ENCODE measurements at regions not wholly inside any gene's neighbourhood (a gene's known extent, or its start where the extent isn't known, plus 50 kb on each side); places are given as distances from the start of the nearest gene placed in this dataset.

DNA sequence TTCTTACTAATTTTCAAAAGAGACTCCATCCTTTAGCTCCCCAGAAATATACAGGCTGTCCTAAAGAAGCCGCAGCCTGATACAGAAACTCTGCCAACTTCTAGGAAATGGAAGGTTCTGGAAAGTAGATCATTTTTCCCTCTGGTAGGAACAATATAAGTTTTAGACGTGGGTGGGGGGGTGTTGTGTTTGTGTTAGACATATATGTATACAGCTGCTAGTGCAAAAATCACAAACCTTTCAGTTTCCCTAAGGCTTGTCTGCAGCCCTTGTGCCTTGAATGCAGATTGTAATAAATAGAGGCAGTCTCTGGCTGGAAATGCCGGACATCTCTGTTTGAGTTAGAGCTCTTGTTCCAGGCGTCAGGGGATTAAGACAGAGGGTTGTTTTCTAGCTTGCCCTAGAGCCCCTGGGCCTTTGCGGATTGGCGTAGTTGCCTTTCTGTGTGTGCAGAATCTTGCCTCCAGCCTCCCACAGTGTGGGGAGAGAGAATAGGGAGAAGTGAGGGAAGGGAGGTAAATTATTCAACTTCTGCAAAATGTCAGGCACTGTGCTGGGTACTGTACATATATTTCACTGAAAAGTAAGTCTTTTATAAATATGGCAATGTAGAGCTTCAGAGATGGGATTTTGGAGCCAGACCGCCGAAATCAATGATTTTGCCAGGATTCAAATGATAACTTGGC lies 269.7 kb downstream of the PRL start:
- no peak for DNase-seq (ENCODE audit: low spot score)

DNA sequence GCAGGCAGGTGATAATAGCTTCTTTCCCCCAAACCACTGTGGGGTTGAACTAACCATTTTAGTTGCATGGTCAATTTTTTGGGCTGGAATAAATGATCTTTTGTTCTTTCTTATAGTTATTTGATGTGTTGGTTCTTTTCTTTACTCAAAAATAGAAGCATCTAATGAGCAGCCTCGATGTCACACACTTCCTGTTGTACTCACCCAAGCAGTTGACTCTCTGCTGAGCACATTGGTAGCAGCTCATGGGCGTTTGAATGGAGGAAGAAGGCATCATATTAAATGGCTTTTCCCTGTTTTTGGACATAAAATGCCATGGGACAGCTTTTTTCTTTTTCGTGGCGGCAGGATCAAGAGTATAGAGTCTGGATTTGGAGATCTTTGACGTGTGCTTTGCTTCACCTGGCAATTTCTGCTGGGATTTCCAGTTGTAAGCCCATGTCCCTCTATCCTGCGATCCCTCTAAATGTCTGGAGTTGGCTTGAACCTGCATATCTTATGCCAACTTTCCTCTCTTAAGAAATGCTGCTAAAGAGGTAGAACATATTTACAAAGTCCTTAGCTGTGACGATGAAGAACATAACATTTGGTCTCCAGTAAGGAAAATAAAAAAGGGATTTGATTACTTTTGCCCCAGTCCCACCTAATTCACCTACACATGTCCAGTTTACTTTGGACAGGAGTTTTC lies 268.3 kb downstream of the PRL start:
- no peak for DNase-seq (ENCODE audit: low spot score)

DNA sequence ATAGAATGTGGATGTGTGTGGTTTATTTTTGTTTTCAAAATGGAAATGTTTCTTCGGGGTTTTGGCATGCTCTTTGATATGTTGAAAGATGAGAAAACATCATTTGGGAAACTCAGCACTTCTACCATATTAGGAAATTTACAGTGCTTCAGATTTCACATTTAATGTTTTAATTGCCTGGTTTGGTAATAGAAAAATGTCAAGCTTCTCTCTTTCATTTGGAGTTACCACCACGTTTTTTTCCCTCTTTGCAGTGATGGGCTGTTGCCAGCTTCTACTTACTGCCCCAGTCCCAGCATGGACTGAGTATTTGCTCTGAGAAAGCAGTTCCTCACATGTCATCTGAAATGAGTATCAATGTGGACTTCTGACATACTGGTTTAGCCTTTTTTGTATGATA lies 267.7 kb downstream of the PRL start:
- no peak for DNase-seq (ENCODE audit: low spot score)

DNA sequence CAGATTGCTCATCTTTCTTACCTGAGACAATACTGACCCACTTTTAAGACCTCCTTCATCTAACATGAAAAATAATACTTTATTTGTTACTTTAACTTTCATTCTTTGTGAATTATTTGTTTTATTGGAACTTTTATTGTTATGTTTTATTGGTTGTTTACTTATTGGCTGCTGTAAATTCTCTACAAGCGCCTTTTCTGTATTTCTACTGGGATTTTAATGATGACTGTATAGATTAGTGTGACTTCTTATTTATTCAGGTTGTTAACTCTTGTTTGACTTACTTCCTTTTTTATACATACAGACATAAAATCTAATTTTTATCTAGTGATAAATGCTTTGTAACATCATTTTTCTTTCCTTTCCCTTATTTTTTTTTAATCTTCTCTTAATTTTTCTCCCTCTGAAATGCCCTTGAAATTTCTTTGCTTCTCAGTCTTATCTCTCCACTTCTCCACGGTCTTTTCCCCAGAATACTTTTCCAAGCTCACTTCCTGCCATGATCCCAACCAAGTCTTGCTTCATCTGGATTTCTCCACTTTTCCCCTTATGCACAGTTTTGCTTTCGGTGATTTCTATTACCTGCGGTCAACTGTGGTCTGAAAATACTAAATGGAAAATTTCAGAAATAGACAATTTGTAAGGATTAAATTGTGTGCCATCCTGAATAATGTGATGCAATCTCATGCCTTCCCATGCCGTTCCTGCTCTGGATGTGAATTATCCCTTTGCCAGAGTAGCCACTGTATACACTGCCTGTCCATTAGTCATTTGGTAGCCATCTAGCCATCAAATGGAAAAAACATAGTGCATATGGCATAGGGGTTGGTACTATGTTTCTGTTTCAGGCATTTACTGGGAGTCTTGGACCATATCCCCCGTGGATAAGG lies 265.9 kb downstream of the PRL start:
- DNase-seq (ENCODE audit: low spot score): no peak

DNA sequence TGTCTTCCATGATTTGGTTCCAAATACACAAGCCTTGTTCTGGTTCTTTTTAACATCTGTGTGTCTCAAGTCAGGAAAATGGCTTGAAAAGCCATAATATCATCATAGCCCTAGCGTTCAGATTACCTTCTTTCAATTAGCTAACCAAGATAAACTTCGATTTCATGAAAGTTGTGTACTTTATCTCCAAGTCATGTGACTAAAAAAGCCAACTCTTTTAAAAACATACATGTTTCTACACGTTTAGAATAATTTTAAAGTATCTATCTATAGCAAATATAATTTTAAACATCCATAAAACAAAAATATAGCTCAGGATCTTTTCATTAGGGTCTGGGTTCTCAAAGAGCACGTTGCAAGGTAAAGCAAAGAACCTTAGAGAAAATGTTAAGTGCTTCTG lies 261.1 kb downstream of the PRL start:
- DNase-seq (ENCODE audit: low spot score): no peak

DNA sequence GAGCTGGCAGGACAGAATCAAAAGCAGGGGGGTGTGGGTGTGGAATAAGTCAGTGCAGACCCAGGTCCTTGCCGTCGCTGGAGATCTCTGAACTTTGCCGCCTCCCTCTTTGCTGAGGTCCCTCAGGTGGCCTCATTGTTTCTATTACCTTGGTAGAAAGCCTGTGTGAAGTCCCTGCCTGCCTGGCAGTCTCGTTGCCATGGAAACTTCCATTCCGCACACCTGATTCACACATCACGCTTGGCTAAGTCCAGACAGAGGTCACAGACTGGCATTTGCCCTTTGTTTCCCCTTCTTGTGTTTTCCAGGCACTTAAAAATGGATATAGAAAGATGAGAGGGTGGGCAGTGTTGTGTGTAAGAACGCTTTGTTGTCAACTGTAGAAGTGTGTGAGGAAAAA lies 260.6 kb downstream of the PRL start:
- DNase-seq (ENCODE audit: low spot score): no peak

DNA sequence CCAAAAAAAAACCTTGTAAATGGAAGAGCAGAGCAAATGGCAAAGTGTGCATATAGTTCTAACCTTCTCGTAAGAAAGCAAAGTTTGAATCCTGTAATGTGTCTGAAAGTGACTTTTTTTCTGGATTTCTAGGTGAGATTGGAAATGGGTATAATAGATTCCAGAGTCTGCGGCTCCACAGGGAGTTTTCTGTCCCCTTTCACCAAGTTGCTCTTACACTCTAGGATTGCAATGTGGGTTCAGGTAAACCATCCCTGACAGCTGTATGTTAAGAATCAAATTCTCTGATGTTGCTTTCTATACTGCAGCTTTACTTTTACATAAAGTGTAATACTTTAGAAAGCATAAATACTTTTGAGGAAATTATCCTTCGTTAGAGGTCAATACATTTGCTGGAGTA lies 260.1 kb downstream of the PRL start:
- DNase-seq (ENCODE audit: low spot score): no peak

DNA sequence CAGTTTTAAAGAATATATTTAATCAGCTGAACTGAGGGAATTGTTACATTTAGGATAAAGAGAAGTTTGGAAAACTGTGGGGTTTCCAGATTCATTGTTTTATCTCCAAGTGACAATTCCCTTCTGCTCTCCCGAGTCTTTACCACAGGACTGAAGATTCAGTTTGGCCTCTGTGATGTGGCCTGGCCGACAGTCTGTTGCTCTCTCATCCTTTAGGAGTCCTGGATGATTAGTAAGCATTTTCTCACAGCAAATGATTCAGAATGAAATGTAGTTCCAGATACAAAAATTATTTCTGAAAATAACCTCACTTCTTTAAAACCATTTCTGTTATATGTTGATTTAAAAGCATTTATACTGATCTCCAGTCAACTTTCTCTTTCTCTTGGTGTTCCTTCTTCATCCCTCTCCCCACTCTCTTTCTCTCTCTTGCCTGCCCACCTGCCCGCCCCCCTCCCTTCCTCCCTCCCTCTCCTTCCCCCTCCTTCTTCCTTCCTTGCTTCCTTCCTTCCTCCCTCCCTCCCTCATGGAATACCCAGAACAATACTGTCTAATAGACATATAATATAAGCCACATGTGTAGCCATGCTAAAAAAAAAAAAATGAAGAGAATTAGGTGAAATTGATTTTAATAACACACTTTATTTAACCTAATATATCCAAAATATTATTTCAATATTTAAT lies 254.9 kb downstream of the PRL start:
- no peak for DNase-seq (ENCODE audit: low spot score)

DNA sequence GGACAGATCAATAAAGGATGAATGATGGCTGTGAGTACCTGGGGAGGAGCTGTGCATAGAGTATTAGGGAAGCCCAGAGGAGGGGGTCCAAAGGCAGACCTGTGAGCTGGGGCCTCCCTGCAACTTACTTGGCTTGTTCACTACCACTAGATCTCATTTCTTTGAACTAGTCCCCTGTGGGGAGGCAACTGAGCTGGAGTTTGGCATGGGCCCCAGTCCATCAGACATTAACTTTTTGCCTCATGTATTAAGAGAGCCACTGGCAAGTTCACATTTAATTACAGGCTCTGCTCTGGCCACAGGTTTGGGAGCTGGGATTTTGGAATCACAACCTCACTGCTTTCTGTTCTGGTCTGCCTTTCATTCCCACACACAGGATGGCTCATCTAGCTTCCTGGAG lies 254.1 kb downstream of the PRL start:
- DNase-seq (ENCODE audit: low spot score): no peak

DNA sequence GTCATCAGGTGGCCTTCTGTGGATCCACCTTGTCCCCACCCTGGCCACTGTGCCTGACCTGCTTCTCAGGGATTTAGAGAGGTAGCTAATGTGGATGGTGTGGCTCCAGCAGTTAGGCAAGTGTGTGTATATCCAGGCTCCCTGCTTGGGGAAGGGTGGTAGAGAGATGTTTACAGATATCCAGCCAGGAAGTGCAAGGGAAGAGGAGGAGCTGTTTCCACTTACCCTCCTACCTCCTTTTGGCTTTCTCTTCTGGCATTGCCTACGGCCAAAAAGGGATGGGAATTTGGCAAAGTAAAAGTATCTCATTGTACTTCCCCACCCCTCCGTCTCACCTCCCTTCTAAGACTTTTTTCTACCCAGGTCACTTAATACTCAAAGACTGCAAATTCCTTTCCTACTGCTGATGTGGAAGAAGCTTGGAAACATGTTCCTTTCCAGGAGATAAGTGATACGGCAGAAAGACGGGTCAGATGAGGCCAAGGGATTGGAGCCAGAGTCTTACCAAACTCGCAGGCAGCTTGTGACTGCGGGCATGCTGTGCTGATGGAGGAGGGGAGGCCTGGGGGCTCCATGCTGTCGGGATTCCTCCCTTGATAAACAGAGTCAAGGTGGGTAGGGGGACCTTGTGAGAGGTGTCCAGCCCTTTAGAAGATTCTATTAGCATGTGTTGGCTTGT lies 253.4 kb downstream of the PRL start:
- no peak for DNase-seq (ENCODE audit: low spot score)

DNA sequence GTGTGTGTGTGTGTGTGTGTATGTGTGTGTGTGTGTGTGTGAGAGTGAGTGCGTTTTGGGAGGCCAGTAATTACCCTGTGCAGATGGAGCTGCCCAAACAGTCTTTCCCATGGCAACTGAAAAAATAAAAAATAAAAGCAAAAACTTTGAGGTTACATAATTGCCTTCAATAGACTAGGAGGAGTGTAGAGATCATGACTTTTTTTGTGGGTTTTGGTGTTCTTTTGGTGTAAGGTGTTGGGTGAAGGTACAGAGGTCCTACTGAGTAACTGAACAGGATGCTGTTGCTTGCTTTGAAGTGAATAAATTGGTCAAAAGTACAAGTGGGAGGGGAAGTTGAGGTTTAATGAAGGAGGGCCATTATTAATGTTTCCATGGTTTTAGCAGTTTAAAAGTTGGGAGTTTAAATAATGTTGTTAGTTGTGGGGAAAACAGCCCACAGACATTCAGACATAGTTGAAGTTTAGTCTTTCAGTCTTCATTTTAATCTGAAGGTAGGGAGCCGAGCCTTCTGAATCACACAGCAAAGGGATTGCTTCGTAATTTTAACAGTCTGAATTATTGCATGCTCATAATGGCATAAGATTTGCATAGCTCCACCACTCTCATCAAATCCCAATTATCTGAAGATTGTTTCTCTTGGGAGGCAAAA lies 251.4 kb downstream of the PRL start:
- DNase-seq (ENCODE audit: low spot score): no peak

DNA sequence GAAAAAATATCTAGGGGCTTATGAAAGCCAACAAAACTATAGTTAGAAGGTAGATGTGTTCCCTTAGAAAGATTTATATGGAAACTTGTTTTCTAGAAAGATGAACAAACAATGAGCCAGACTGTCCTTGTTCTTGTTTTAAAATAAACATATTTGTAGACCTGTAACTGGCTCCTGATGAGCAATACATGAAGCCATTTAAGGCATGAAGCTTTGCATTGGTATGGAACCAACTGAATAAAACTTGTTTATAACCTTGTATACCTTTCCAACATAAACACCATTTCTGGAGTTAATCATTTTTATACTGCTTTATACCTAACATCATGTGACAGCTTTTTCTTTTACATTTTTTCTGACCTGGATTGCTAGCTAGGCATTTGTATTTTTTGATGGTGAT lies 247.8 kb downstream of the PRL start:
- DNase-seq (ENCODE audit: low spot score): no peak

DNA sequence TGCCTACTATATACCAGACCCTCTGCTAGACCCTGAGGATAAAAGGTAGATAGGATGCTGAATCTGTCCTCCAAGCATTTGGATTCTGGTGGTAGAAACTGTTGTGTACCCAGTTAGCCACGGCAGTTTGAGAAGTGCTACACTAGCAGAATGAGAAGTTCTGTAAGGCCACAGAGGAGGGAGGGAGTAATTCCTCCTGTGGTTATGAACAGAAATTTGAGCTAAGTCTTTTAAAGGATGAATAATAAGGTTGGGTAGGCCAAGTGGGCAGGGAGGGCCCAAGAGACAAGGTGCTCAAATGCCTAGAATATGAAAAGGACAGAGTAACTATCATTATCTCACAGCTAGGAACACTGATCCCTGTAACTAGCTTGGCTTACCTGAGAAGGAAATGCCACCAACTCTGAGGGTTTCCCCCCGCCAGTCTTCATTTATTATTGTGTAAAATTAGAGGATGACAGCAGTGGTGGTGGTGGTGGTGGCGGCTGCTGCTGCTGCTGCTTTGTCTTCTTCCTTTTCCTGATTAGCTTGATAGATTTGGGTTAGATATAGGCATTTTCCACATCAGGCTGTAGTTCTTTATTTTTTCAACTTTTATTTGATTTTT lies 243.3 kb downstream of the PRL start:
- DNase-seq (ENCODE audit: low spot score): no peak

DNA sequence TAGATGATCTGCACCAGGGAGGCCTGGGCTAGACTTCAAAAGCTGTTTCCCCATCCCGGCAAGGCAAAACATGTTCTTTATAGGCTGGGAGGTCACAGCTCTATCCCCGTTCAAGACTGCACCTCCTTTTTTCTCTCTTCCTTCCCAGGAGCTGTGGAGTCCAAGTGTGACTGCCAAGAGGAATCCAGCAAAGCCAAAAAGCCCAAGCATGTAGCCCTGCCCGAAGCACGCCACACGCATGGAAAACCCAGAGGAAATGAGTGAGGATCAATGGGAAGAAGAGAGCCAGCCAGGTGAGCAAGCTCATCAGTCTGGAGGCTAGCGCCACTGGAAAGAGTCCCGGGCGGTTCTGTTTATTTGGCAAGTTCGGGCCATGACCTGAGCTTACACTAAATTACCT lies 240.4 kb downstream of the PRL start:
- no peak for DNase-seq (ENCODE audit: low spot score)

DNA sequence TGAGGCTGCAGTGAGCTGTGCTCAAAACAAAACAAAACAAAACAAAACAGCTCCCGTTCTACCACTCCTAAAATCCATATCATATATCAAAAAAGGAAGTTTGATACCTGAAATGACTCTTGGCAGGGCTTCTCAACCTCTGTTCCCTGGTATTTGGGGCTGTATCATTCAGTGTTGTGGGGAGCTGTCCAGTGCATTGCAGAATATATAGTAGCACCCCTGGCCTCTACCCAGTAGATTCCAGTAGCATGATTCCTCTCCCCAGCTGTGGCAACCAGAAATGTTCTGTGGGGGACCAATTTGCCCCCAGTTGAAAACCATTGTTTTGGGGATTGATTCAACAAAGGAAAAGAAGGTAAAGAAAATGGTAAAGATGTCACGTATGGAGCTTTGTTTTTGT lies 238.9 kb downstream of the PRL start:
- DNase-seq (ENCODE audit: low spot score): no peak

DNA sequence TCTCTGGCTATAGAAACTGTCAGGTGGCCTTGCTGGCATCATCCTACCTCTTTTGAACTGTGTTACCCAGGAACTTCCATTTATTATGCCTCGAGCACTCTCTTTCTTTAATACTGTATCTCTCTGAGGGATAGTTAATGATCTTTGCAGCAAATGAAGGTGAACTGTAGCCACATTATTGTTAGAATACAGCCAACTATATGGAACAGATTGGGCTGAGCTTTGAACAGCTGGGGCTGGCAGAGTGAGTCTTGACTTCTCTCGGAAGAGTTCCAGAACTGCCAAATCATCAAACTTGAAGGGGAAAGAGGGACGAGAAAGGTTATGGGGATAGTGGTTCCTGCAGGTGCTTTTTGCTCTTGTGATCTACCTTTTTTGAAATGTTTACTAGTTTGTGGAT lies 237.7 kb downstream of the PRL start:
- DNase-seq (ENCODE audit: low spot score): no peak

DNA sequence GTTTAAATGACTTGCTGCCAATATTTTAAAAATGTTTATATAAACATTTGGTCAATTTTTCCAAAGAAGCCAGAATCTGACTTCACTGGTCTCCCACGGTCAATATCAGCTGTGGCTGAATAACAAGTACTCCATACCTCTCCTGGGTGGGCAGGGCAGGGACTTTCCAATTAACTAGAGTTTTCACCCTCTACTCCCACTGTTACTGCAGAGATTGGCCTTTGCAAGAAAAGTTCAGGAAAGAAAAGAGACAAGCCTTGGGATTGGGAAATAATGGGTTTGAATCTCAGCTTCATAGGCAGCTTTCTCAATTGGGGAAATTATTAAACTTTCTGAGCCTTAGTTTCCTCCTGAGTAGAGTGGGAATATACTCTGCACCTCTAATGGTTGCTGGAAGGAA lies 236.9 kb downstream of the PRL start:
- DNase-seq (ENCODE audit: low spot score): no peak

DNA sequence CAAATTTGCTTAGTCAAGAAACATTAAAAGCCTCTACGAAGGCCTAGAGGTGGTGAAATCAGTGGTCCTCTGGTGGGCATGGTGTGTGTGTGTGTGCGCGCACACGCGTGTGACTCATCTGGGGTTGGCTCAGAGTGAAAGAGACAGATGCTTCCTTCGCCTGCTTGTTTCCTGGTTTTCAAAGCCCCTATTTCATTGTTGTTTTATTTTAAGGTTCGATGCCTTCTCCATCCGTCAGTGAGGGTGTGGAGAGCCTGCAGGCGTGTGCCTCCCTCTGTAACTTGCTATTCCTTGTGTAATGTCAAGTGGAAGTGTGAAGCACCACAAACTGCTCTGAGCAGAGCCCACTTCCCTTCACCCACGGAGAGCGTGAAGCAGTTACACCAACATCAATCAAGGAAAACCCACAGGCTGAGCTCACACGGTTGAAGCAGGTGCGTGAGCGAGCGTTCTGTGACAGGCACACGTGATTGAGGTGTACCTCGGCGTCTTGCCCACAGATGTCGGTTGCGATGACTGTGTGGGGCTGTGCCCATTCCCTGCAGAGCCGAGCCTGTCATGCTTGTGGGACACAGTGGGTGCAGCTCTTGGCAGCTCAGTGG lies 233.9 kb downstream of the PRL start:
- no peak for DNase-seq (ENCODE audit: low spot score)

DNA sequence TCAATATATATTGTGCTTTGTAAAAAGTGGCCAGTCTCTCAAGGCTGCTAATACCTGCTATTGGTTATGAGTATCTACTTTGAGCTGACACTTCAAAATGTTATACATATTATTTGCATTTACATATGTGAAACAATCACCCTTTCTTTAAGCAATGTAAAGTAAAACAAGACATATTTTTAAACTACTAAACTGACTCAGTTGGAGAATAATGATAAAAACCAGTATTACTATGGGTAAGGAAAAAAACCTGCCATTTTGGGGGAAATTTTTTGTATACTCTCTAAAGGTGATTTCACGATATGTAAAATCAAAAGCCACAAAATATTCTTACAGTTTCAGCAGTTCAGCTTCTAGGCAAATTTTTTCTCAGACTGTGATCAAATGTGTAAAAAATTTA lies 232.3 kb downstream of the PRL start:
- no peak for DNase-seq (ENCODE audit: low spot score)

DNA sequence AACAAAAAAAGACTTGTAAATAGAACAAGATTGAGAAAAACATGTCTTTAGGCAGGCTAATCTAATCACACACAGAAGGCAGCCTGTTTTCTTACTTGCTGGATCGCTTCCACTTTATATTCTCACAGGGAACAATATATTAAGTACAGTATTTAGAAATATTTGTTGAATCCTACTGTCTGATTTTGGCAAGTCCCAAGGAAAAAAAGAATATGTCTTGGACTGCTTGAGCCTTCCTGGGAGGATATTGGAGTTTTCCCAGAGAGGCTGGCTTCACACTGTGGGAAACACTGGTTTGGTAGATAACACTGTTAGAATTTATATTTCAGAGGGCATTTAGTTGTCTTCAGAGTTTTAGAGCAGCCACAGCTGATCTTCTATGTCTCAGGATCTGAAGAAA lies 229.7 kb downstream of the PRL start:
- DNase-seq (ENCODE audit: low spot score): no peak

DNA sequence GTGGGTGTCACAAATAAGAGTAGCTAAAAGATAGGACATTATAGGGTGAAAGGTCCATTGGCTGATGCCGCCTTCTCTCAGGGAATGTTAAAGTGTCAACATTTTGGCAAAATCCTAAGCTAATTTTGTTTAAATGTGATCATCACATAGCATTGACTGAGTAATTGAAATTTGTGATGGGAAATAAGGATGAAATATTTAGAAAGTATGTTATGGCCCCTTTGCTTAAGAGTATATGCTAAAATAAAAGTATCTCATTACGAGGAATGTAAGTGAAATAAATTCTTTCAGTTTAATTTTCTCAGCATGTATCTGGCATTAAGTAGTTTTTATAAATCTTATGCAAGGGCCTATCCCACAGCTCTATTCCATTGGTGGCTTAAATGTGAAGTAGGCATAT lies 229.2 kb downstream of the PRL start:
- no peak for DNase-seq (ENCODE audit: low spot score)
